C4-2B (cell line): ENCODE measurements at regions not wholly inside any gene's neighbourhood (a gene's known extent, or its start where the extent isn't known, plus 50 kb on each side); places are given as distances from the start of the nearest gene placed in this dataset.

Source experiments
- CTCF ChIP-seq: fragments of 450-650 bp; conservative IDR thresholded peaks from 2 replicates; pipeline ENCODE4 v1.5.1; 2017; ENCODE audit warnings: mild to moderate bottlenecking
- ZFX ChIP-seq: fragments of 450-650 bp; IDR thresholded peaks from 2 replicates; pipeline ENCODE4 v1.6.1; 2017

GRCh38 chr17:55635253-55635914 lies 87.3 kb downstream of the TMEM100 start:
- TF ChIP-seq CTCF (no peak), ZFX (no peak)
